GM19328 (cell line): ENCODE measurements at regions not wholly inside any gene's neighbourhood (a gene's known extent, or its start where the extent isn't known, plus 50 kb on each side); places are given as distances from the start of the nearest gene placed in this dataset.

Experiments used
- ATAC-seq: cut with Tn5 transposase; IDR thresholded peaks from one replicate; pipeline ENCODE4 v1.9.1; 2021; ENCODE audit warnings: mild to moderate bottlenecking, moderate library complexity; ENCODE audit not compliant: unreplicated experiment

GRCh38 chr6:8277769-8278168 is 157.6 kb downstream of the SLC35B3 start:
- no peak for ATAC-seq

- no peak for ATAC-seq
These were observed 159.2 kb downstream of the SLC35B3 start for GRCh38 chr6:8276148-8276547.

- ATAC-seq: no peak
These were observed 159.7 kb downstream of the SLC35B3 start for GRCh38 chr6:8275667-8276066.

- ATAC-seq: no peak
These were observed 161.1 kb downstream of the SLC35B3 start for GRCh38 chr6:8274226-8274625.

GRCh38 chr6:8269872-8270454 is 165.4 kb downstream of the SLC35B3 start:
- no peak for ATAC-seq

- ATAC-seq: no peak
These were observed 166.3 kb downstream of the SLC35B3 start for GRCh38 chr6:8269094-8269493.

GRCh38 chr6:8268606-8269005 is 166.3 kb upstream of the EEF1E1 start:
- no peak for ATAC-seq

- ATAC-seq: no peak
These were observed 165.8 kb upstream of the EEF1E1 start for GRCh38 chr6:8268156-8268555.

GRCh38 chr6:8260610-8261009 is 158.3 kb upstream of the EEF1E1 start:
- no peak for ATAC-seq

- ATAC-seq: no peak
These were observed 144.1 kb upstream of the EEF1E1 start for GRCh38 chr6:8246403-8246802.

GRCh38 chr6:8245726-8246125 is 143.4 kb upstream of the EEF1E1 start:
- no peak for ATAC-seq

- ATAC-seq: no peak
These were observed 141.1 kb upstream of the EEF1E1 start for GRCh38 chr6:8243475-8243874.

- no peak for ATAC-seq
These were observed 140.5 kb upstream of the EEF1E1 start for GRCh38 chr6:8242885-8243284.

GRCh38 chr6:8240301-8240700 is 138.0 kb upstream of the EEF1E1 start:
- ATAC-seq: no peak

- ATAC-seq: no peak
These were observed 136.7 kb upstream of the EEF1E1 start for GRCh38 chr6:8238773-8239683.

- no peak for ATAC-seq
These were observed 135.3 kb upstream of the EEF1E1 start for GRCh38 chr6:8237668-8238067.

GRCh38 chr6:8236956-8237355 is 134.6 kb upstream of the EEF1E1 start:
- no peak for ATAC-seq

- no peak for ATAC-seq
These were observed 132.0 kb upstream of the EEF1E1 start for GRCh38 chr6:8234321-8234720.

GRCh38 chr6:8231956-8232355 is 129.6 kb upstream of the EEF1E1 start:
- ATAC-seq: no peak

GRCh38 chr6:8229915-8230756 is 127.8 kb upstream of the EEF1E1 start:
- no peak for ATAC-seq

- ATAC-seq: no peak
These were observed 122.8 kb upstream of the EEF1E1 start for GRCh38 chr6:8225113-8225512.

- no peak for ATAC-seq
These were observed 121.3 kb upstream of the EEF1E1 start for GRCh38 chr6:8223678-8224077.
